ENCODE measurements at regions not wholly inside any gene's neighbourhood (a gene's known extent, or its start where the extent isn't known, plus 50 kb on each side); places are given as distances from the start of the nearest gene placed in this dataset.

DNA sequence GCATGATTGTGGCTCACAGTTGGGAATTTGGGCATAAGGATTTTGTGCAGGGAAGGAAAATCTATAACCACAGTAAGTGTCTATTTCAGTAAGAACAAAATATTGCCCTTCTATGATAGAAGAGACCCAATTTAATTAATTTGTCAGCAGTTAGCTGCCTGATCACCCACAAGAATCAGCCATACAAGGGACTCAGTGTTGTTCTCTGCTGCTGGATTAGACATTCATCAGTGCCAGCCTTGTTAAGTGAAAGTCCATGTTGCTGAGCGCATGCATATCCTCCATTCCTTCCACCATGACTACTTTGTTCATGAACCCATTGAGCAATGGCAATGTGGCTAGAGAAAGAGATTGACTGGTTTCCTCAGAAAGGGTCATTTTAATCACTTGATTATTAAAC is 125.3 kb upstream of the PDHA2 start:
- ATAC-seq, result no peak
- peaks cover 19% of the 10 kb centered on the region for H3K4me1 ChIP-seq (ENCODE audit: insufficient read depth, low read length)
- CTCF ChIA-PET, result no interaction called here

GRCh38 chr4:95705323-95705722 is 134.6 kb upstream of the PDHA2 start:
- Histone ChIP-seq H4K20me1 (ENCODE audit: low read length) (no peaks in the 10 kb centered on the region), H3F3A (ENCODE audit: low read length, unreplicated experiment) (no peaks in the 10 kb centered on the region), H3K79me2 (ENCODE audit: low read length) (no peaks in the 10 kb centered on the region), H3K4me2 (ENCODE audit: low read length) (no peak overlapping the region), H3K27ac (ENCODE audit: low read length) (no peak overlapping the region), H3K4me3 (ENCODE audit: low read length) (no peak overlapping the region), H3K36me3 (ENCODE audit: low read depth, low read length) (no peaks in the 10 kb centered on the region), H3K4me1 (ENCODE audit: insufficient read depth, low read length) (peaks cover 12% of the 10 kb centered on the region), H3K9me2 (replicated peaks; ENCODE audit: low read length) (no peaks in the 10 kb centered on the region), H3K9ac (ENCODE audit: low read length) (no peak overlapping the region), H2AFZ (ENCODE audit: low read length) (no peak overlapping the region), H3K27me3 (ENCODE audit: low read length) (no peaks in the 10 kb centered on the region), H3K9me3 (ENCODE audit: low read length) (no peaks in the 10 kb centered on the region)
- DNase-seq (no peak), ATAC-seq (no peak)
- ChIA-PET POLR2A (ENCODE audit: unreplicated experiment) (no interaction called here), CTCF (no interaction called here)
- intact Hi-C loops (cut with micrococcal nuclease), result no loop called here
- TF ChIP-seq CTCF (conservative IDR thresholded peaks at IDR 0.05; ENCODE audit: low read depth, low read length) (no peak), EZH2 (IDR thresholded peaks at IDR 0.05; ENCODE audit: low read length, unreplicated experiment) (no peak), EZH2phosphoT487 (IDR thresholded peaks at IDR 0.05; ENCODE audit: borderline replicate concordance, low read length) (no peak)
- BruUV-seq (replicated peaks), result no TSS peak

More for the DNA sequence above, 125.3 kb upstream of the PDHA2 start:
- POLR2A ChIA-PET (ENCODE audit: unreplicated experiment), result no interaction called here
- H3K9me2 ChIP-seq (replicated peaks; ENCODE audit: low read length), result no peaks in the 10 kb centered on the region
- H3K27ac ChIP-seq (ENCODE audit: low read length), result no peak overlapping the region
- no peak for TF ChIP-seq CTCF (conservative IDR thresholded peaks at IDR 0.05; ENCODE audit: low read depth, low read length)
- TF ChIP-seq EZH2phosphoT487 (IDR thresholded peaks at IDR 0.05; ENCODE audit: borderline replicate concordance, low read length), result no peak
- TF ChIP-seq EZH2 (IDR thresholded peaks at IDR 0.05; ENCODE audit: low read length, unreplicated experiment), result no peak
- no peak overlapping the region for H3K9ac ChIP-seq (ENCODE audit: low read length)
- intact Hi-C loops (cut with micrococcal nuclease), result no loop called here
- H2AFZ ChIP-seq (ENCODE audit: low read length), result no peak overlapping the region
- no peak overlapping the region for H3K4me3 ChIP-seq (ENCODE audit: low read length)
- H3K79me2 ChIP-seq (ENCODE audit: low read length), result no peaks in the 10 kb centered on the region
- H3K27me3 ChIP-seq (ENCODE audit: low read length), result no peaks in the 10 kb centered on the region
- DNase-seq, result no peak
- H3K36me3 ChIP-seq (ENCODE audit: low read depth, low read length), result no peaks in the 10 kb centered on the region
- H4K20me1 ChIP-seq (ENCODE audit: low read length), result no peaks in the 10 kb centered on the region
- H3K9me3 ChIP-seq (ENCODE audit: low read length), result no peaks in the 10 kb centered on the region
- BruUV-seq (replicated peaks), result no TSS peak
- no peak overlapping the region for H3K4me2 ChIP-seq (ENCODE audit: low read length)
- no peaks in the 10 kb centered on the region for H3F3A ChIP-seq (ENCODE audit: low read length, unreplicated experiment)

- intact Hi-C loops (cut with micrococcal nuclease), result loop anchor here (2.0 kb wide), 1 partner anchor 453 kb away; no protein-coding TSS in a partner anchor
- H4K20me1 ChIP-seq (ENCODE audit: low read length), result no peaks in the 10 kb centered on the region
- no peaks in the 10 kb centered on the region for H3K36me3 ChIP-seq (ENCODE audit: low read depth, low read length)
- H3K27me3 ChIP-seq (ENCODE audit: low read length), result no peaks in the 10 kb centered on the region
- BruUV-seq (replicated peaks), result no TSS peak
- peak; percentile 46 for DNase-seq
- H3K4me2 ChIP-seq (ENCODE audit: low read length), result 0 out of 2 replicates have a peak overlapping the region, but pooled peaks have one; percentile 14
- peaks cover 12% of the 10 kb centered on the region for H3K4me1 ChIP-seq (ENCODE audit: insufficient read depth, low read length)
- no peak overlapping the region; the same call in 1 of the 2 replicates for H3K27ac ChIP-seq (ENCODE audit: low read length)
- no peaks in the 10 kb centered on the region for H3K9me3 ChIP-seq (ENCODE audit: low read length)
- POLR2A ChIA-PET (ENCODE audit: unreplicated experiment), result no interaction called here
- CTCF ChIA-PET, result no interaction called here
- H2AFZ ChIP-seq (ENCODE audit: low read length), result no peak overlapping the region
- peak; percentile 81 for ATAC-seq
- no peaks in the 10 kb centered on the region for H3K9me2 ChIP-seq (replicated peaks; ENCODE audit: low read length)
- no peak overlapping the region for H3K4me3 ChIP-seq (ENCODE audit: low read length)
- no peak overlapping the region for H3K9ac ChIP-seq (ENCODE audit: low read length)
- no peaks in the 10 kb centered on the region for H3K79me2 ChIP-seq (ENCODE audit: low read length)
- H3F3A ChIP-seq (ENCODE audit: low read length, unreplicated experiment), result no peaks in the 10 kb centered on the region
- no peak for TF ChIP-seq EZH2 (IDR thresholded peaks at IDR 0.05; ENCODE audit: low read length, unreplicated experiment)
- TF ChIP-seq EZH2phosphoT487 (IDR thresholded peaks at IDR 0.05; ENCODE audit: borderline replicate concordance, low read length), result no peak
- TF ChIP-seq CTCF (conservative IDR thresholded peaks at IDR 0.05; ENCODE audit: low read depth, low read length), result no peak
Measured at GRCh38 chr4:95701500-95702170, 138.3 kb upstream of the PDHA2 start.
